Spleen (tissue), 11 donors: ENCODE measurements at regions not wholly inside any gene's neighbourhood (a gene's known extent, or its start where the extent isn't known, plus 50 kb on each side); places are given as distances from the start of the nearest gene placed in this dataset.

Source experiments
- DNase-seq: peaks from one replicate; pipeline ENCODE4 v3.0.0-alpha.2; 2020
- H3K27ac ChIP-seq, 8 donors: fragments of 200-600 bp; sonication (generic) in 7 of 8; 1 replicate in 4 of 8; 2 replicates in 4 of 8; pipeline versions ENCODE4 v1.5.0 to v1.8.0; 2016 to 2021; ENCODE audit warnings: inconsistent platforms in 4 of 8, mild to moderate bottlenecking in 4 of 8, moderate library complexity in 1 of 8
- H3K27me3 ChIP-seq, 7 donors: fragments of 200-600 bp; sonication (generic) in 6 of 7; replicated peaks in 1 of 7; 1 replicate in 4 of 7; 2 replicates in 3 of 7; pipeline versions ENCODE4 v1.5.0 to v1.8.0; 2016 to 2021; ENCODE audit warnings: inconsistent platforms in 3 of 7, mild to moderate bottlenecking in 1 of 7
- H3K36me3 ChIP-seq, 6 donors: fragments of 200-600 bp; sonication (generic) in 5 of 6; 1 replicate in 4 of 6; 2 replicates in 2 of 6; pipeline versions ENCODE4 v1.5.0 to v1.8.0; 2016 to 2021; ENCODE audit warnings: inconsistent platforms in 2 of 6
- H3K4me1 ChIP-seq, 6 donors: fragments of 200-600 bp; sonication (generic) in 5 of 6; 1 replicate in 3 of 6; 2 replicates in 3 of 6; pipeline versions ENCODE4 v1.5.0 to v1.8.0; 2016 to 2021; ENCODE audit warnings: inconsistent platforms in 3 of 6
- H3K4me3 ChIP-seq, 8 donors: fragments of 200-600 bp; sonication (generic) in 7 of 8; 1 replicate in 4 of 8; 2 replicates in 4 of 8; pipeline versions ENCODE4 v1.5.0 to v1.8.0; 2016 to 2021; ENCODE audit warnings: inconsistent platforms in 4 of 8, mild to moderate bottlenecking in 4 of 8, moderate library complexity in 2 of 8
- H3K9me3 ChIP-seq, 8 donors: fragments of 200-600 bp; sonication (generic) in 7 of 8; 1 replicate in 4 of 8; 2 replicates in 4 of 8; pipeline versions ENCODE4 v1.5.0 to v1.8.0; 2016 to 2021; ENCODE audit warnings: inconsistent platforms in 4 of 8
- CTCF ChIP-seq, 11 experiments: fragments of 200-600 bp in 7 of 11; fragments of 450-650 bp in 4 of 11; sonication (generic) in 4 of 11; IDR thresholded peaks in 8 of 11; conservative IDR thresholded peaks in 3 of 11; 1 replicate in 7 of 11; 2 replicates in 4 of 11; pipeline versions ENCODE4 v1.4.0 to v1.8.0; 2016 to 2021; ENCODE audit warnings: antibody characterized with exemption in 11 of 11, inconsistent platforms in 4 of 11, mild to moderate bottlenecking in 1 of 11
- POLR2A ChIP-seq, 3 donors: fragments of 450-650 bp; IDR thresholded peaks; one replicate each; pipeline ENCODE4 v1.5.1; 2017; ENCODE audit warnings: antibody characterized with exemption in 3 of 3, mild to moderate bottlenecking in 1 of 3
- POLR2AphosphoS5 ChIP-seq, 3 donors: sonication (generic); formaldehyde crosslinking; IDR thresholded peaks; one replicate each; pipeline ENCODE4 v1.5.1; 2017; ENCODE audit warnings: antibody characterized with exemption in 3 of 3
- WGBS, 5 donors: extraction: QIAGEN DNeasy Blood & Tissue Kit in 3 of 5; methylation state at CpG; one replicate each; pipeline versions ENCODE4 v1.1.5 to v1.1.7; 2013 to 2018; 5-methylcytosine and 5-hydroxymethylcytosine counted together
- intact Hi-C: fragments of 100-400 bp; cut with DNase I; formaldehyde crosslinking; loops from one replicate; pipeline ENCODE4 v1.15.0; 2023; ENCODE audit warnings: low total_unique reads
- donor health status: healthy with polysubstance abuse.
- donor health status: DM: no; HTN: no; CAD: no; lungs with moderate emphysema.
- donor health status: DM: no; HTN: no; CAD: no.
- donor health status: Bipolar disorder and iron deficiency.
- donor health status: healthy.
- donor health status: DM: no; HTN: no; CAD: no.
- donor health status: DM: yes; HTN: yes; CAD: no.

- DNase-seq: no peak
- Histone ChIP-seq H3K4me3 (no peak overlapping the region), H3K36me3 (no peaks in the 10 kb centered on the region), H3K27ac (no peak overlapping the region), H3K27me3 (peaks cover 0 to 70% (median 16%) of the 10 kb centered on the region in 7 donors), H3K9me3 (no peaks in the 10 kb centered on the region), H3K4me1 (no peaks in the 10 kb centered on the region)
- TF ChIP-seq CTCF (IDR thresholded peaks at IDR 0.05 in 8 of 11, conservative IDR thresholded peaks at IDR 0.05 in 3 of 11): no peak
- no peak for TF ChIP-seq POLR2AphosphoS5 (IDR thresholded peaks at IDR 0.05)
- WGBS, 5 donors: 58 to 73% (median 69%) methylated on average over 4 of the region's 4 CpGs
- intact Hi-C loops: no loop called here
Observed at GRCh38 chr4:41859087-41859486, 76.1 kb upstream of the TMEM33 start.

- H3K9me3 ChIP-seq: no peaks in the 10 kb centered on the region
- no peaks in the 10 kb centered on the region for H3K4me1 ChIP-seq
- WGBS, 5 donors: 44 to 59% (median 49%) methylated on average over 4 of the region's 4 CpGs
- intact Hi-C loops: no loop called here
- no peak overlapping the region for H3K4me3 ChIP-seq
- no peak for DNase-seq
- H3K27ac ChIP-seq: no peak overlapping the region
- H3K36me3 ChIP-seq: no peaks in the 10 kb centered on the region
- TF ChIP-seq CTCF (IDR thresholded peaks at IDR 0.05 in 8 of 11, conservative IDR thresholded peaks at IDR 0.05 in 3 of 11) (no peak), POLR2AphosphoS5 (IDR thresholded peaks at IDR 0.05) (no peak)
- peaks cover 0 to 60% (median 7%) of the 10 kb centered on the region in 7 donors for H3K27me3 ChIP-seq
Observed at GRCh38 chr4:41857226-41857641, 78.0 kb upstream of the TMEM33 start.

GRCh38 chr4:41856797-41857196, 78.4 kb upstream of the TMEM33 start:
- Histone ChIP-seq H3K27me3 (peaks cover 0 to 58% (median 5%) of the 10 kb centered on the region in 7 donors), H3K36me3 (no peaks in the 10 kb centered on the region), H3K4me3 (no peak overlapping the region), H3K27ac (no peak overlapping the region), H3K9me3 (no peaks in the 10 kb centered on the region), H3K4me1 (no peaks in the 10 kb centered on the region)
- DNase-seq: no peak
- 87 to 97% (median 91%) methylated on average over 2 of the region's 2 CpGs for WGBS, 5 donors
- intact Hi-C loops: no loop called here
- TF ChIP-seq CTCF (IDR thresholded peaks at IDR 0.05 in 8 of 11, conservative IDR thresholded peaks at IDR 0.05 in 3 of 11) (no peak), POLR2A (IDR thresholded peaks at IDR 0.05) (no peak), POLR2AphosphoS5 (IDR thresholded peaks at IDR 0.05) (no peak)

GRCh38 chr4:41853973-41854372, 81.3 kb upstream of the TMEM33 start:
- TF ChIP-seq POLR2AphosphoS5 (IDR thresholded peaks at IDR 0.05) (no peak), POLR2A (IDR thresholded peaks at IDR 0.05) (no peak), CTCF (IDR thresholded peaks at IDR 0.05 in 8 of 11, conservative IDR thresholded peaks at IDR 0.05 in 3 of 11) (no peak)
- no peaks in the 10 kb centered on the region for H3K36me3 ChIP-seq
- no peak for DNase-seq
- WGBS, 5 donors: 76 to 90% (median 86%) methylated on average over 2 of the region's 2 CpGs
- H3K4me3 ChIP-seq: no peak overlapping the region
- H3K9me3 ChIP-seq: no peaks in the 10 kb centered on the region
- H3K27ac ChIP-seq: no peak overlapping the region
- intact Hi-C loops: no loop called here
- H3K27me3 ChIP-seq: peaks cover 0 to 58% (median 5%) of the 10 kb centered on the region in 7 donors
- no peaks in the 10 kb centered on the region for H3K4me1 ChIP-seq
